ENCODE measurements at regions not wholly inside any gene's neighbourhood (a gene's known extent, or its start where the extent isn't known, plus 50 kb on each side); places are given as distances from the start of the nearest gene placed in this dataset.

DNA sequence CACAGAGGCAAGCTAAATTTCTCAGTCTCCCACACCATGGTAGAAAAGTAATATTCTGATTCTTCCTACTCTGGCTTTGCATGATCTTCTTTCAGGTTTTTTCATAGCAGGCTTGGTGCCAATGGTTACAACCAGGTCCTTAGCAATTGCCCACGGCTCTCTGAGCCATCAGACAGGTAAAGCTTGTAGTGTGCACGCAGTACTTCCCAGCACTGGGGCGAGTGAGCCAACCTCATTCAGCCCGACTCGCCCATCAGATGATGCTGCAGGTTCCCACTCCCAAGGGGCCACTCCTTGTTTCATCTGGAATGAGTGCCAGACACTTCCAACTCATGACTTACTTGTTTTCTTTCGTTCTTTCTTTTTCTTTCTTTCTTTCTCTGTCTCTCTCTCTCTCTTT, 78.3 kb downstream of the PERP start:
- no peak for TF ChIP-seq CENPX (CRISPR knock-in tag; IDR thresholded peaks at IDR 0.05)
- TF ChIP-seq ZBTB37 (CRISPR knock-in tag; IDR thresholded peaks at IDR 0.05): no peak
- TF ChIP-seq ZNF773 (CRISPR knock-in tag; IDR thresholded peaks at IDR 0.05; ENCODE audit: borderline replicate concordance): no peak
- no peak for TF ChIP-seq ATF3 (CRISPR knock-in tag; IDR thresholded peaks at IDR 0.05)
- no peak for TF ChIP-seq RFXANK (CRISPR knock-in tag; IDR thresholded peaks at IDR 0.05)
- no peak for TF ChIP-seq ZNF343 (CRISPR knock-in tag; IDR thresholded peaks at IDR 0.05)
- no peak for TF ChIP-seq MTA3 (CRISPR knock-in tag; IDR thresholded peaks at IDR 0.05)
- TF ChIP-seq CCDC6 (CRISPR knock-in tag; IDR thresholded peaks at IDR 0.05): no peak
- no peak for TF ChIP-seq SALL1 (CRISPR knock-in tag; IDR thresholded peaks at IDR 0.05)
- no peak for TF ChIP-seq GATA4 (IDR thresholded peaks at IDR 0.05; ENCODE audit: borderline replicate concordance, low read depth)
- TF ChIP-seq ZMYM3 (CRISPR knock-in tag; IDR thresholded peaks at IDR 0.05): no peak
- no peak for TF ChIP-seq ZNF276 (CRISPR knock-in tag; IDR thresholded peaks at IDR 0.05; ENCODE audit: low read depth)
- no peak for TF ChIP-seq TCF7 (IDR thresholded peaks at IDR 0.05; ENCODE audit: low read depth)
- ATAC-seq (no peak), FAIRE-seq (no peak), DNase-seq (ENCODE audit: low spot score) (no peak)
- 7% methylated on average over 6 of the region's 6 CpGs for WGBS (ENCODE audit: low lambda C conversion rate)
- Histone ChIP-seq H3K4me3 (replicated peaks in 1 of 3; ENCODE audit: insufficient read depth in 1 of 3, low read depth in 2 of 3, low read length in 3 of 3) (no peak overlapping the region), H2AFZ (ENCODE audit: low read length) (no peak overlapping the region), H3K9ac (ENCODE audit: insufficient read depth, low read depth, low read length) (no peak overlapping the region), H3K79me2 (ENCODE audit: insufficient read depth, low read length) (no peaks in the 10 kb centered on the region), H3K4me2 (ENCODE audit: low read depth, low read length) (no peak overlapping the region), H3K36me3 (replicated peaks in 1 of 2; ENCODE audit: control insufficient read depth in 1 of 2, insufficient read depth in 2 of 2, low read length in 2 of 2) (no peaks in the 10 kb centered on the region), H3K27ac (ENCODE audit: extremely low read length, insufficient read depth, low read length) (no peak overlapping the region), H3K27me3 (ENCODE audit: control insufficient read depth in 1 of 2, insufficient read depth in 2 of 2, low read length in 2 of 2) (peaks cover 1 to 17% of the 10 kb centered on the region in 2 experiments; a peak in 2 of 5 replicates), H3K9me3 (ENCODE audit: low read length) (no peaks in the 10 kb centered on the region), H4K20me1 (ENCODE audit: insufficient read depth, low read length) (no peaks in the 10 kb centered on the region), H3K4me1 (ENCODE audit: insufficient read depth, low read length) (peaks cover 4% of the 10 kb centered on the region)
- CTCF ChIA-PET (ENCODE audit: low intra/inter-chr PET ratio, low total read pairs): no interaction called here
- POLR2A ChIA-PET: no interaction called here
- intact Hi-C loops (cut with micrococcal nuclease; ENCODE audit: unreplicated experiment) (no loop called here), in situ Hi-C loops (cut with HindIII; ENCODE audit: extremely low pct_ligation_motif_present, low pct_unique_long_range_greater_than_20kb) (no loop called here)
- no TSS peak for BruUV-seq (replicated peaks)
